HepG2 (cell line): ENCODE measurements at regions not wholly inside any gene's neighbourhood (a gene's known extent, or its start where the extent isn't known, plus 50 kb on each side); places are given as distances from the start of the nearest gene placed in this dataset.

Experiments
- ATAC-seq: fragments of 200-7000 bp; cut with Tn5 transposase; 3 replicates; pipeline ENCODE4 v1.9.1; 2020; ENCODE audit warnings: mild to moderate bottlenecking, moderate library complexity
- BruUV-seq: library from RNA; stranded (reverse); fragments of 400-500 nt; replicated peaks from 2 replicates; lab custom pipeline; 2021; lab: Mats Ljungman, UMichigan
- CTCF ChIA-PET: fragments of 300-600 bp; formaldehyde crosslinking; extraction: SDS; loops from one replicate; lab custom pipeline; 2021; ENCODE audit warnings: low total read pairs, inconsistent platforms, low intra/inter-chr PET ratio; lab: Yijun Ruan, JAX
- POLR2A ChIA-PET: fragments of 350-600 bp; sonication (Branson Sonifier 250); formaldehyde crosslinking; loops from one replicate; lab custom pipeline; 2020; ENCODE audit warnings: antibody characterized with exemption, inconsistent platforms; lab: Yijun Ruan, JAX
- DNase-seq: peaks from one replicate; pipeline ENCODE4 v3.0.0-alpha.2; 2015; ENCODE audit warnings: low spot score
- FAIRE-seq: peaks from 3 replicates; lab custom pipeline; 2011; peaks lifted over from hg19 to GRCh38; lab: Jason Lieb, UNC
- H2AFZ ChIP-seq: one replicate; pipeline ENCODE4 v1.6.1; 2011; ENCODE audit warnings: low read length, inconsistent platforms
- H3K27ac ChIP-seq: fragments of 300-600 bp; 3 replicates; pipeline ENCODE4 v1.8.0; 2011; ENCODE audit warnings: mixed run types, mild to moderate bottlenecking, mixed read lengths, low read length, inconsistent platforms; ENCODE audit not compliant: insufficient read depth; ENCODE audit errors: extremely low read length
- H3K27me3 ChIP-seq, 2 experiments: fragments of 200-600 bp in 1 of 2; 2 replicates in 1 of 2; 3 replicates in 1 of 2; pipeline versions ENCODE4 v1.6.0 to v1.8.0; 2011; ENCODE audit warnings: low read length in 2 of 2, mild to moderate bottlenecking in 2 of 2, moderate library complexity in 2 of 2, inconsistent platforms in 1 of 2; ENCODE audit not compliant: insufficient read depth in 2 of 2, control insufficient read depth in 1 of 2
- H3K36me3 ChIP-seq, 2 experiments: fragments of 200-600 bp in 1 of 2; replicated peaks in 1 of 2; 2 replicates in 1 of 2; 3 replicates in 1 of 2; pipeline versions ENCODE4 v1.5.1 to v1.8.0; 2011; ENCODE audit warnings: low read length in 2 of 2, inconsistent platforms in 1 of 2; ENCODE audit not compliant: insufficient read depth in 2 of 2, control insufficient read depth in 1 of 2
- H3K4me1 ChIP-seq: 2 replicates; pipeline ENCODE4 v1.5.1; 2012; ENCODE audit warnings: low read length, inconsistent platforms; ENCODE audit not compliant: insufficient read depth
- H3K4me2 ChIP-seq: 2 replicates; pipeline ENCODE4 v1.6.0; 2011; ENCODE audit warnings: low read depth, low read length, inconsistent platforms
- H3K4me3 ChIP-seq, 3 experiments: fragments of 200-600 bp in 1 of 3; sonication (generic), shearing (Covaris generic) in 1 of 3; replicated peaks in 1 of 3; 2 replicates each; pipeline ENCODE4 v1.5.1; 2011 to 2016; ENCODE audit warnings: low read length in 3 of 3, inconsistent platforms in 2 of 3, low read depth in 2 of 3, mild to moderate bottlenecking in 2 of 3, control low read depth in 1 of 3, mixed read lengths in 1 of 3; ENCODE audit not compliant: insufficient read depth in 1 of 3
- H3K79me2 ChIP-seq: one replicate; pipeline ENCODE4 v1.6.1; 2011; ENCODE audit warnings: low read length, inconsistent platforms; ENCODE audit not compliant: insufficient read depth
- H3K9ac ChIP-seq: 2 replicates; pipeline ENCODE4 v1.6.0; 2011; ENCODE audit warnings: mild to moderate bottlenecking, low read depth, low read length, inconsistent platforms; ENCODE audit not compliant: insufficient read depth
- H3K9me3 ChIP-seq: 2 replicates; pipeline ENCODE4 v1.5.1; 2012; ENCODE audit warnings: mild to moderate bottlenecking, low read length
- H4K20me1 ChIP-seq: 2 replicates; pipeline ENCODE4 v1.6.0; 2011; ENCODE audit warnings: inconsistent platforms, mild to moderate bottlenecking, low read length, moderate library complexity; ENCODE audit not compliant: insufficient read depth
- GATAD1 ChIP-seq: IDR thresholded peaks from 2 replicates; pipeline ENCODE4 v1.6.1; 2016; ENCODE audit warnings: missing genetic modification reagents, missing compliant biosample characterization
- HDAC2 ChIP-seq: sonication (generic); formaldehyde crosslinking; IDR thresholded peaks from 2 replicates; pipeline ENCODE4 v1.4.0; 2020; ENCODE audit warnings: missing genetic modification reagents
- KAT7 ChIP-seq: IDR thresholded peaks from 2 replicates; pipeline ENCODE4 v1.6.1; 2018; ENCODE audit warnings: borderline replicate concordance, missing compliant biosample characterization
- KAT8 ChIP-seq: IDR thresholded peaks from 2 replicates; pipeline ENCODE4 v1.6.1; 2016; ENCODE audit warnings: missing genetic modification reagents, missing compliant biosample characterization
- PHB2 ChIP-seq: fragments of 450-650 bp; IDR thresholded peaks from 2 replicates; pipeline ENCODE4 v1.6.1; 2018; ENCODE audit not compliant: partially characterized antibody
- RARA ChIP-seq: IDR thresholded peaks from 2 replicates; pipeline ENCODE4 v1.6.1; 2016; ENCODE audit warnings: missing genetic modification reagents, missing compliant biosample characterization
- ZFP90 ChIP-seq: sonication (generic); formaldehyde crosslinking; IDR thresholded peaks from 2 replicates; pipeline ENCODE4 v1.8.0; 2022; ENCODE audit warnings: missing genetic modification reagents, mild to moderate bottlenecking, inconsistent platforms, borderline replicate concordance
- ZNF562 ChIP-seq: sonication (generic); formaldehyde crosslinking; IDR thresholded peaks from 2 replicates; pipeline ENCODE4 v1.8.0; 2022; ENCODE audit warnings: missing genetic modification reagents, borderline replicate concordance
- ZNF570 ChIP-seq: sonication (generic); formaldehyde crosslinking; IDR thresholded peaks from 2 replicates; pipeline ENCODE4 v1.4.0; 2020; ENCODE audit warnings: mild to moderate bottlenecking, missing genetic modification reagents, borderline replicate concordance
- ZNF615 ChIP-seq: sonication (generic); formaldehyde crosslinking; IDR thresholded peaks from 2 replicates; pipeline ENCODE4 v1.5.0; 2020; ENCODE audit warnings: mild to moderate bottlenecking, missing genetic modification reagents, borderline replicate concordance
- ZNF772 ChIP-seq: sonication (generic); formaldehyde crosslinking; IDR thresholded peaks from 2 replicates; pipeline ENCODE4 v1.5.0; 2020; ENCODE audit warnings: mild to moderate bottlenecking, missing genetic modification reagents
- WGBS: methylation state at CpG from one replicate; pipeline ENCODE4 v1.1.6; 2017; ENCODE audit warnings: low lambda C conversion rate; 5-methylcytosine and 5-hydroxymethylcytosine counted together
- in situ Hi-C: cut with HindIII; loops from 2 replicates; pipeline ENCODE4 v1.10.0; 2017; ENCODE audit warnings: low pct_unique_long_range_greater_than_20kb; ENCODE audit not compliant: extremely low pct_ligation_motif_present
- intact Hi-C: fragments of 100-400 bp; cut with micrococcal nuclease; formaldehyde crosslinking; loops from one replicate; pipeline ENCODE4 v1.10.0; 2022; ENCODE audit not compliant: unreplicated experiment
- TF ChIP-seq, protein P1 (sequence below): IDR thresholded peaks from 2 replicates; pipeline ENCODE4 v1.6.1; 2018; ENCODE audit warnings: missing genetic modification reagents, mild to moderate bottlenecking, missing compliant biosample characterization
- TF ChIP-seq, protein P2 (sequence below): conservative IDR thresholded peaks from 2 replicates; pipeline ENCODE4 v1.6.1; 2018; ENCODE audit warnings: missing genetic modification reagents

DNA sequence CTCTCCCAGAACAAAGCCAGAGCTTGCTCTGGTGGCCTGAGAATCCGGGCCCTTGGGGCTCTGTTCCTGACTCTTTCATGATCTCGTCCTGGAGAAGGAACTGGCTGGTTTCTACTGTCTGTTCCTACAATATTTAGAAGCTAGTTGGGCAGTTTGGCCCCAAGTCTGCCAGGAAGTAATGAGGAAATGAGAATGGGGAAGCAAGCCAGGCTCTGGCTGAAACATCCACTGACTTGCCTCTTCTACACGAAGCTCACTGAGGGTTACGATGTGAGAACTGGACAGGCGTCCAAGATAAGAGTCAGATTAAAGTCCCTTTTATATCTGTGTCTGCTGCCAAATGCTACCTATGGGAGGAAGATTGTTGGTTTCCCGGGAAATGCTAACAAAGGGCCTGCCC is 110.0 kb upstream of the KIRREL3 start:
- H3K27me3 ChIP-seq: peaks cover 0 to 3% of the 10 kb centered on the region in 2 experiments; a peak in 2 of 5 replicates
- no peak overlapping the region for H3K4me2 ChIP-seq
- H3K27ac ChIP-seq: no peak overlapping the region
- FAIRE-seq (no peak), ATAC-seq (no peak), DNase-seq (no peak)
- POLR2A ChIA-PET: no interaction called here
- no peaks in the 10 kb centered on the region for H3K4me1 ChIP-seq
- 4% methylated on average over 2 of the region's 6 CpGs for WGBS
- no peaks in the 10 kb centered on the region for H3K9me3 ChIP-seq
- no peak overlapping the region for H2AFZ ChIP-seq
- TF ChIP-seq KAT8 (CRISPR knock-in tag) (no peak), ZNF615 (CRISPR knock-in tag) (no peak), ZNF570 (CRISPR knock-in tag) (no peak), ZNF562 (no peak)
- BruUV-seq: no TSS peak
- H3K9ac ChIP-seq: no peak overlapping the region
- no peaks in the 10 kb centered on the region for H3K36me3 ChIP-seq
- in situ Hi-C loops (no loop called here), intact Hi-C loops (no loop called here)
- H3K4me3 ChIP-seq: no peak overlapping the region
- CTCF ChIA-PET: no interaction called here
- H3K79me2 ChIP-seq: no peaks in the 10 kb centered on the region
- H4K20me1 ChIP-seq: no peaks in the 10 kb centered on the region

DNA sequence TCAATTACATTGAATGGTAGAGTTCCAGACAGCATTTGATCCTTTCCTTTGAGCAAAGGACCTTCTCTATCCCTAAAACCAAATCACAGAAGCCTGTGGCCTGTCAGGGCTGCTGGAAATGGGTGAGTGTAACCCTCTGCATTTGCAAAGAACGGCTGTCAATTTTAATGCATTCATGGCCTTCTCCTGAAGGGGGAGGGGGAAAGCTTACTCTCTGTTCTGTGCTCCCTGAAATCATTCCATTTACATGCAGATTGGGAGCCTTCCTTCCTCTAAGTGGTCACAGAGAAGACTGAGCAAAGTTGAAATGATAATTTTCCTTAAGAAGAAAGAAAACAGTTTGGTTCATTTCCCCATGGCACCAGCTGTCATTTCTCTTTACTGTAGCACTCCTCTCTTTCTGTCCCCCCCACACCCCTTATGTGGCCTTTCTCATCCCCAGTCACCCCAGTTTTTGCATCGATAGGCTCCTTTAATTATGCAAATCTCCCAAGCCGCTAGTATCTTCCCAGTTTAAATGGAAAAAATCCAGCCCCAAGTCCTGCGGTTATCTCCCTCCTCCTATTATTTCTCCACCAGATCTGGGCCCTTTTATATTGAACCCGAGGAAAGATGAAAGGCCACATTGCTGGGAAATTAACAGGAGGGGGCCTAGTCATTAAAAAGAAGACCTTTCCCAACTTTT is 109.4 kb upstream of the KIRREL3 start:
- no peaks in the 10 kb centered on the region for H4K20me1 ChIP-seq
- no peak overlapping the region for H2AFZ ChIP-seq
- H3K9ac ChIP-seq: no peak overlapping the region
- H3K4me2 ChIP-seq: no peak overlapping the region
- in situ Hi-C loops: no loop called here
- intact Hi-C loops: no loop called here
- no TSS peak for BruUV-seq
- no peaks in the 10 kb centered on the region for H3K9me3 ChIP-seq
- H3K27me3 ChIP-seq: peaks cover 0 to 6% of the 10 kb centered on the region in 2 experiments; a peak in 2 of 5 replicates
- H3K4me1 ChIP-seq: no peaks in the 10 kb centered on the region
- H3K36me3 ChIP-seq: no peaks in the 10 kb centered on the region
- FAIRE-seq: no peak
- no peak overlapping the region for H3K27ac ChIP-seq
- CTCF ChIA-PET: no interaction called here
- no peak overlapping the region for H3K4me3 ChIP-seq
- no peak for DNase-seq
- no peak for ATAC-seq
- TF ChIP-seq, protein P1, sequence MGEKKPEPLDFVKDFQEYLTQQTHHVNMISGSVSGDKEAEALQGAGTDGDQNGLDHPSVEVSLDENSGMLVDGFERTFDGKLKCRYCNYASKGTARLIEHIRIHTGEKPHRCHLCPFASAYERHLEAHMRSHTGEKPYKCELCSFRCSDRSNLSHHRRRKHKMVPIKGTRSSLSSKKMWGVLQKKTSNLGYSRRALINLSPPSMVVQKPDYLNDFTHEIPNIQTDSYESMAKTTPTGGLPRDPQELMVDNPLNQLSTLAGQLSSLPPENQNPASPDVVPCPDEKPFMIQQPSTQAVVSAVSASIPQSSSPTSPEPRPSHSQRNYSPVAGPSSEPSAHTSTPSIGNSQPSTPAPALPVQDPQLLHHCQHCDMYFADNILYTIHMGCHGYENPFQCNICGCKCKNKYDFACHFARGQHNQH (CRISPR knock-in tag): no peak
- TF ChIP-seq PHB2 (no peak), GATAD1 (no peak), ZFP90 (CRISPR knock-in tag) (no peak), HDAC2 (no peak), KAT7 (CRISPR knock-in tag) (no peak), ZNF772 (CRISPR knock-in tag) (no peak), RARA (CRISPR knock-in tag) (no peak)
- TF ChIP-seq, protein P2, sequence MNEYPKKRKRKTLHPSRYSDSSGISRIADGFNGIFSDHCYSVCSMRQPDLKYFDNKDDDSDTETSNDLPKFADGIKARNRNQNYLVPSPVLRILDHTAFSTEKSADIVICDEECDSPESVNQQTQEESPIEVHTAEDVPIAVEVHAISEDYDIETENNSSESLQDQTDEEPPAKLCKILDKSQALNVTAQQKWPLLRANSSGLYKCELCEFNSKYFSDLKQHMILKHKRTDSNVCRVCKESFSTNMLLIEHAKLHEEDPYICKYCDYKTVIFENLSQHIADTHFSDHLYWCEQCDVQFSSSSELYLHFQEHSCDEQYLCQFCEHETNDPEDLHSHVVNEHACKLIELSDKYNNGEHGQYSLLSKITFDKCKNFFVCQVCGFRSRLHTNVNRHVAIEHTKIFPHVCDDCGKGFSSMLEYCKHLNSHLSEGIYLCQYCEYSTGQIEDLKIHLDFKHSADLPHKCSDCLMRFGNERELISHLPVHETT: no peak
- POLR2A ChIA-PET: no interaction called here
- WGBS: 11% methylated on average over 5 of the region's 5 CpGs
- H3K79me2 ChIP-seq: no peaks in the 10 kb centered on the region
